H9 (cell line): ENCODE measurements at regions not wholly inside any gene's neighbourhood (a gene's known extent, or its start where the extent isn't known, plus 50 kb on each side); places are given as distances from the start of the nearest gene placed in this dataset.

Experiments
- DNase-seq: peaks from one replicate; pipeline ENCODE4 v3.0.0-alpha.2; 2017
- H2AFZ ChIP-seq: one replicate; pipeline ENCODE4 v1.6.1; 2013; ENCODE audit warnings: mild to moderate bottlenecking, low read length, control low read depth, moderate library complexity
- H2AK5ac ChIP-seq: 2 replicates; pipeline ENCODE4 v1.6.1; 2013; ENCODE audit warnings: low read length, control low read depth, mixed read lengths; ENCODE audit not compliant: insufficient read length
- H2BK120ac ChIP-seq: one replicate; pipeline ENCODE4 v1.6.1; 2013; ENCODE audit warnings: low read depth, mild to moderate bottlenecking, low read length, control low read depth, inconsistent platforms; ENCODE audit not compliant: poor library complexity, severe bottlenecking
- H2BK12ac ChIP-seq: 2 replicates; pipeline ENCODE4 v1.6.1; 2013; ENCODE audit warnings: low read length, control low read depth, mixed read lengths, low read depth; ENCODE audit not compliant: insufficient read length
- H2BK15ac ChIP-seq: 2 replicates; pipeline ENCODE4 v1.6.1; 2013; ENCODE audit warnings: low read depth, low read length, control low read depth
- H2BK20ac ChIP-seq: one replicate; pipeline ENCODE4 v1.6.1; 2013; ENCODE audit warnings: low read depth, mild to moderate bottlenecking, low read length, control low read depth, inconsistent platforms; ENCODE audit not compliant: poor library complexity, severe bottlenecking
- H2BK5ac ChIP-seq: 2 replicates; pipeline ENCODE4 v1.6.1; 2013; ENCODE audit warnings: low read length, control low read depth, mixed read lengths; ENCODE audit not compliant: insufficient read length
- H3K14ac ChIP-seq: 2 replicates; pipeline ENCODE4 v1.6.1; 2013; ENCODE audit warnings: low read length, control low read depth; ENCODE audit not compliant: insufficient read depth
- H3K18ac ChIP-seq: 2 replicates; pipeline ENCODE4 v1.6.1; 2013; ENCODE audit warnings: low read depth, mild to moderate bottlenecking, mixed read lengths, low read length, control low read depth; ENCODE audit not compliant: insufficient read length
- H3K23ac ChIP-seq: 2 replicates; pipeline ENCODE4 v1.6.1; 2013; ENCODE audit warnings: low read length, control low read depth, mixed read lengths, low read depth; ENCODE audit not compliant: insufficient read length
- H3K23me2 ChIP-seq: 2 replicates; pipeline ENCODE4 v1.6.1; 2013; ENCODE audit warnings: low read depth, mild to moderate bottlenecking, mixed read lengths, low read length, control low read depth; ENCODE audit not compliant: insufficient read length, poor library complexity, severe bottlenecking
- H3K27ac ChIP-seq: 2 replicates; pipeline ENCODE4 v1.5.1; 2013; ENCODE audit warnings: low read length, control low read depth, mixed read lengths, low read depth; ENCODE audit not compliant: insufficient read length
- H3K27me3 ChIP-seq: 2 replicates; pipeline ENCODE4 v1.6.1; 2013; ENCODE audit warnings: low read length, control low read depth, inconsistent platforms; ENCODE audit not compliant: insufficient read depth
- H3K4ac ChIP-seq: 2 replicates; pipeline ENCODE4 v1.6.1; 2013; ENCODE audit warnings: low read depth, mild to moderate bottlenecking, control low read depth, inconsistent platforms, low read length, moderate library complexity
- H3K4me1 ChIP-seq: 2 replicates; pipeline ENCODE4 v1.6.1; 2013; ENCODE audit warnings: low read length, control low read depth, inconsistent platforms; ENCODE audit not compliant: insufficient read depth
- H3K4me2 ChIP-seq: 2 replicates; pipeline ENCODE4 v1.6.1; 2013; ENCODE audit warnings: low read length, control low read depth, mixed read lengths; ENCODE audit not compliant: insufficient read length, insufficient read depth
- H3K56ac ChIP-seq: 2 replicates; pipeline ENCODE4 v1.6.1; 2013; ENCODE audit warnings: low read depth, mild to moderate bottlenecking, mixed read lengths, low read length, control low read depth; ENCODE audit not compliant: insufficient read length
- H3K79me1 ChIP-seq: 2 replicates; pipeline ENCODE4 v1.6.1; 2013; ENCODE audit warnings: low read depth, mild to moderate bottlenecking, moderate library complexity, low read length, control low read depth, inconsistent platforms; ENCODE audit not compliant: insufficient read depth, poor library complexity, severe bottlenecking
- H3K79me2 ChIP-seq: 2 replicates; pipeline ENCODE4 v1.6.1; 2013; ENCODE audit warnings: low read length, control low read depth, inconsistent platforms; ENCODE audit not compliant: insufficient read depth
- H3K9ac ChIP-seq: 2 replicates; pipeline ENCODE4 v1.6.1; 2013; ENCODE audit warnings: low read length, control low read depth, mixed read lengths; ENCODE audit not compliant: insufficient read length; ENCODE audit errors: extremely low read depth
- H3K9me3 ChIP-seq: one replicate; pipeline ENCODE4 v1.6.1; 2013; ENCODE audit warnings: low read depth, low read length, inconsistent platforms; ENCODE audit not compliant: control insufficient read depth
- H3T11ph ChIP-seq: one replicate; pipeline ENCODE4 v1.6.1; 2013; ENCODE audit warnings: mild to moderate bottlenecking, low read length, control low read depth, inconsistent platforms
- H4K20me1 ChIP-seq: one replicate; pipeline ENCODE4 v1.6.1; 2013; ENCODE audit not compliant: control insufficient read depth, insufficient read length, insufficient read depth
- H4K5ac ChIP-seq: 2 replicates; pipeline ENCODE4 v1.6.1; 2013; ENCODE audit warnings: low read depth, mild to moderate bottlenecking, mixed read lengths, low read length, control low read depth; ENCODE audit not compliant: insufficient read length
- H4K8ac ChIP-seq: replicated peaks from 2 replicates; pipeline ENCODE4 v1.6.1; 2013; ENCODE audit warnings: low read length, control low read depth, mixed read lengths, low read depth; ENCODE audit not compliant: insufficient read length
- H4K91ac ChIP-seq: 2 replicates; pipeline ENCODE4 v1.6.1; 2013; ENCODE audit warnings: low read depth, mild to moderate bottlenecking, moderate library complexity, mixed read lengths, low read length, control low read depth; ENCODE audit not compliant: insufficient read length
- H3K27ac Mint-ChIP-seq, 3 experiments: 2 replicates in 2 of 3; 3 replicates in 1 of 3; pipeline ENCODE4 v1.8.0; 2020 to 2021; ENCODE audit warnings: mixed read lengths in 3 of 3, mild to moderate bottlenecking in 1 of 3, moderate library complexity in 1 of 3
- H3K27me3 Mint-ChIP-seq: 2 replicates; pipeline ENCODE4 v1.8.0; 2021; ENCODE audit warnings: low read depth, mild to moderate bottlenecking, moderate library complexity, mixed read lengths
- H3K36me3 Mint-ChIP-seq, 3 experiments: 2 replicates in 2 of 3; 3 replicates in 1 of 3; pipeline ENCODE4 v1.8.0; 2020 to 2021; ENCODE audit warnings: low read depth in 3 of 3, mixed read lengths in 3 of 3; ENCODE audit not compliant: insufficient read depth in 1 of 3
- H3K4me1 Mint-ChIP-seq, 2 experiments: 2 replicates each; pipeline ENCODE4 v1.8.0; 2020; ENCODE audit warnings: mixed read lengths in 2 of 2
- H3K4me3 Mint-ChIP-seq, 2 experiments: 2 replicates in 1 of 2; 3 replicates in 1 of 2; pipeline ENCODE4 v1.8.0; 2020 to 2021; ENCODE audit warnings: mild to moderate bottlenecking in 2 of 2, mixed read lengths in 2 of 2, moderate library complexity in 1 of 2
- H3K9me3 Mint-ChIP-seq, 2 experiments: 2 replicates in 1 of 2; 3 replicates in 1 of 2; pipeline ENCODE4 v1.8.0; 2020; ENCODE audit warnings: mild to moderate bottlenecking in 2 of 2, mixed read lengths in 2 of 2, moderate library complexity in 1 of 2
- CTCF ChIP-seq: fragments of 200-600 bp; sonication (generic); conservative IDR thresholded peaks from 3 replicates; pipeline ENCODE4 v1.8.0; 2021; ENCODE audit warnings: antibody characterized with exemption, mild to moderate bottlenecking
- WGBS: extraction: QIAGEN DNeasy Blood & Tissue Kit; methylation state at CpG from one replicate; pipeline ENCODE4 v1.1.7; 2013; ENCODE audit warnings: missing lambda C conversion rate, low lambda C conversion rate, mixed read lengths; ENCODE audit not compliant: insufficient read length; ENCODE audit errors: extremely low coverage; 5-methylcytosine and 5-hydroxymethylcytosine counted together

GRCh38 chr7:50216626-50217025 is 87.9 kb upstream of the IKZF1 start:
- Histone ChIP-seq H3K4ac (no peak overlapping the region), H4K5ac (no peak overlapping the region), H3K4me1 (no peaks in the 10 kb centered on the region), H4K20me1 (no peaks in the 10 kb centered on the region), H2BK20ac (no peak overlapping the region), H3K18ac (no peak overlapping the region), H3K14ac (no peak overlapping the region; the same call in 1 of the 2 replicates), H3K27ac (no peak overlapping the region), H3K4me2 (no peak overlapping the region), H3T11ph (no peak overlapping the region), H3K56ac (no peak overlapping the region), H2BK120ac (no peak overlapping the region), H2AFZ (no peak overlapping the region), H2BK12ac (no peak overlapping the region), H3K27me3 (no peaks in the 10 kb centered on the region), H3K9ac (no peak overlapping the region), H2BK15ac (no peak overlapping the region), H2BK5ac (no peak overlapping the region), H2AK5ac (no peak overlapping the region), H4K91ac (no peak overlapping the region), H3K23ac (no peak overlapping the region), H3K23me2 (no peaks in the 10 kb centered on the region), H3K79me1 (no peaks in the 10 kb centered on the region), H3K9me3 (no peaks in the 10 kb centered on the region), H3K79me2 (no peaks in the 10 kb centered on the region), H4K8ac (no peak overlapping the region)
- Mint-ChIP-seq H3K36me3 (no peaks in the 10 kb centered on the region; a peak in 1 of 7 replicates), H3K27ac (no peak overlapping the region), H3K9me3 (peaks cover 0 to 3% of the 10 kb centered on the region in 2 experiments; a peak in 2 of 5 replicates), H3K4me1 (no peaks in the 10 kb centered on the region), H3K27me3 (peaks cover 5% of the 10 kb centered on the region; the same call in 1 of the 2 replicates), H3K4me3 (no peak overlapping the region)
- no peak for DNase-seq
- WGBS: no CpG with 5 or more reads among the region's 5 CpGs
- TF ChIP-seq CTCF: no peak
